Activated T-helper 1 cell treated with anti-CD3 and anti-CD28 coated beads, Interleukin-2, amount 50 U/mL, for 16 hours (primary cell): ENCODE measurements at regions not wholly inside any gene's neighbourhood (a gene's known extent, or its start where the extent isn't known, plus 50 kb on each side); places are given as distances from the start of the nearest gene placed in this dataset.

Experiments used
- DNase-seq, 2 donors: peaks; one replicate each; pipeline ENCODE4 v3.0.0-alpha.2; 2020; ENCODE audit warnings: low read depth in 1 of 2, low spot score in 1 of 2

- no peak for DNase-seq
Measured at GRCh38 chr2:6574121-6574520, 291.6 kb downstream of the CMPK2 start.

GRCh38 chr2:6576302-6576701, 289.4 kb downstream of the CMPK2 start:
- no peak for DNase-seq

- DNase-seq = no peak
Measured at GRCh38 chr2:6577960-6578359, 287.7 kb downstream of the CMPK2 start.

- no peak for DNase-seq
Measured at GRCh38 chr2:6578416-6578815, 287.3 kb downstream of the CMPK2 start.

- DNase-seq = no peak
Measured at GRCh38 chr2:6579281-6579680, 286.4 kb downstream of the CMPK2 start.

GRCh38 chr2:6580982-6581381, 284.7 kb downstream of the CMPK2 start:
- no peak for DNase-seq

- DNase-seq = no peak
Measured at GRCh38 chr2:6589150-6589549, 276.6 kb downstream of the CMPK2 start.

- no peak for DNase-seq
Measured at GRCh38 chr2:6590442-6590841, 275.3 kb downstream of the CMPK2 start.

GRCh38 chr2:6602471-6602870, 263.2 kb downstream of the CMPK2 start:
- no peak for DNase-seq

- no peak for DNase-seq
Measured at GRCh38 chr2:6605836-6606505, 259.7 kb downstream of the CMPK2 start.

GRCh38 chr2:6617794-6618193, 247.9 kb downstream of the CMPK2 start:
- DNase-seq = no peak

- DNase-seq = no peak
Measured at GRCh38 chr2:6618201-6618600, 247.5 kb downstream of the CMPK2 start.

- DNase-seq = no peak
Measured at GRCh38 chr2:6623746-6624145, 242.0 kb downstream of the CMPK2 start.

GRCh38 chr2:6626401-6627012, 239.2 kb downstream of the CMPK2 start:
- DNase-seq = no peak

- DNase-seq = no peak
Measured at GRCh38 chr2:6627316-6627715, 238.4 kb downstream of the CMPK2 start.

GRCh38 chr2:6630209-6630608, 235.5 kb downstream of the CMPK2 start:
- no peak for DNase-seq

- DNase-seq = no peak
Measured at GRCh38 chr2:6635296-6635695, 230.4 kb downstream of the CMPK2 start.

- DNase-seq = no peak
Measured at GRCh38 chr2:6637330-6637729, 228.4 kb downstream of the CMPK2 start.

- DNase-seq = no peak
Measured at GRCh38 chr2:6639929-6640620, 225.6 kb downstream of the CMPK2 start.

- DNase-seq = no peak
Measured at GRCh38 chr2:6640621-6641015, 225.1 kb downstream of the CMPK2 start.

GRCh38 chr2:6641956-6642355, 223.8 kb downstream of the CMPK2 start:
- no peak for DNase-seq

- no peak for DNase-seq
Measured at GRCh38 chr2:6644261-6644660, 221.4 kb downstream of the CMPK2 start.

GRCh38 chr2:6645004-6645403, 220.7 kb downstream of the CMPK2 start:
- no peak for DNase-seq
